Choroid plexus epithelial cell (primary cell): ENCODE measurements at regions not wholly inside any gene's neighbourhood (a gene's known extent, or its start where the extent isn't known, plus 50 kb on each side); places are given as distances from the start of the nearest gene placed in this dataset.

ENCODE experiments used
- DNase-seq: peaks from one replicate; pipeline ENCODE4 v3.0.0-alpha.2; 2010; ENCODE audit warnings: low read depth
- H3K4me3 ChIP-seq: 2 replicates; pipeline ENCODE4 v1.5.1; 2011; ENCODE audit warnings: low read depth, mild to moderate bottlenecking, control low read depth, low read length, moderate library complexity
- CTCF ChIP-seq: conservative IDR thresholded peaks from 2 replicates; pipeline ENCODE4 v1.5.1; 2011; ENCODE audit warnings: low read depth, mild to moderate bottlenecking, control low read depth, inconsistent platforms, low read length, moderate library complexity

GRCh38 chr3:174431717-174432116 lies 427.4 kb upstream of the NAALADL2 start:
- no peak overlapping the region for H3K4me3 ChIP-seq
- TF ChIP-seq CTCF = no peak
- peak; percentile 64 for DNase-seq

- H3K4me3 ChIP-seq = no peak overlapping the region
- DNase-seq = no peak
These were observed 422.8 kb upstream of the NAALADL2 start for GRCh38 chr3:174436367-174436766.

GRCh38 chr3:174438501-174439145 lies 420.5 kb upstream of the NAALADL2 start:
- no peak overlapping the region for H3K4me3 ChIP-seq
- no peak for TF ChIP-seq CTCF
- peak; percentile 15 for DNase-seq

More at GRCh38 chr3:174436367-174436766, 422.8 kb upstream of the NAALADL2 start:
- TF ChIP-seq CTCF = no peak

GRCh38 chr3:174439331-174440252 lies 419.5 kb upstream of the NAALADL2 start:
- no peak for TF ChIP-seq CTCF
- peak; percentile 97 for DNase-seq
- H3K4me3 ChIP-seq = peak overlapping the region; percentile 75

GRCh38 chr3:174440253-174440701 lies 418.9 kb upstream of the NAALADL2 start:
- no peak for TF ChIP-seq CTCF
- H3K4me3 ChIP-seq = peak overlapping the region; percentile 75
- DNase-seq = peak; percentile 79

- peak; percentile 92 for DNase-seq
- TF ChIP-seq CTCF = no peak
- H3K4me3 ChIP-seq = peak overlapping the region; percentile 75
These were observed 418.2 kb upstream of the NAALADL2 start for GRCh38 chr3:174440741-174441587.
